ENCODE measurements at regions not wholly inside any gene's neighbourhood (a gene's known extent, or its start where the extent isn't known, plus 50 kb on each side); places are given as distances from the start of the nearest gene placed in this dataset.

- H3K27ac ChIP-seq (ENCODE audit: low read length): no peak overlapping the region
- no TSS peak for BruUV-seq (replicated peaks)
- ATAC-seq: no peak
- no peaks in the 10 kb centered on the region for H3F3A ChIP-seq (ENCODE audit: low read length, unreplicated experiment)
- H3K27me3 ChIP-seq (ENCODE audit: low read length): no peaks in the 10 kb centered on the region
- H3K79me2 ChIP-seq (ENCODE audit: low read length): no peaks in the 10 kb centered on the region
- H3K4me2 ChIP-seq (ENCODE audit: low read length): no peak overlapping the region
- H3K9me3 ChIP-seq (ENCODE audit: low read length): no peaks in the 10 kb centered on the region
- H3K36me3 ChIP-seq (ENCODE audit: low read depth, low read length): no peaks in the 10 kb centered on the region
- no peak overlapping the region for H3K4me3 ChIP-seq (ENCODE audit: low read length)
- intact Hi-C loops (cut with micrococcal nuclease): no loop called here
- TF ChIP-seq EZH2 (IDR thresholded peaks at IDR 0.05; ENCODE audit: low read length, unreplicated experiment): no peak
- TF ChIP-seq CTCF (conservative IDR thresholded peaks at IDR 0.05; ENCODE audit: low read depth, low read length): no peak
- no peak for TF ChIP-seq EZH2phosphoT487 (IDR thresholded peaks at IDR 0.05; ENCODE audit: borderline replicate concordance, low read length)
- ChIA-PET POLR2A (ENCODE audit: unreplicated experiment) (no interaction called here), CTCF (no interaction called here)
- H4K20me1 ChIP-seq (ENCODE audit: low read length): no peaks in the 10 kb centered on the region
- peaks cover 22% of the 10 kb centered on the region for H3K4me1 ChIP-seq (ENCODE audit: insufficient read depth, low read length)
- H3K9ac ChIP-seq (ENCODE audit: low read length): no peak overlapping the region
- H3K9me2 ChIP-seq (replicated peaks; ENCODE audit: low read length): no peaks in the 10 kb centered on the region
- DNase-seq: peak; percentile 10
- no peak overlapping the region for H2AFZ ChIP-seq (ENCODE audit: low read length)
Measured at GRCh38 chr4:123232439-123232838, 164.2 kb upstream of the SPRY1 start.

- ATAC-seq (no peak), DNase-seq (no peak)
- no peaks in the 10 kb centered on the region for H3K36me3 ChIP-seq (ENCODE audit: low read depth, low read length)
- H4K20me1 ChIP-seq (ENCODE audit: low read length): no peaks in the 10 kb centered on the region
- ChIA-PET POLR2A (ENCODE audit: unreplicated experiment) (no interaction called here), CTCF (no interaction called here)
- no peaks in the 10 kb centered on the region for H3K79me2 ChIP-seq (ENCODE audit: low read length)
- H3K27me3 ChIP-seq (ENCODE audit: low read length): no peaks in the 10 kb centered on the region
- no peaks in the 10 kb centered on the region for H3K9me2 ChIP-seq (replicated peaks; ENCODE audit: low read length)
- no peaks in the 10 kb centered on the region for H3K9me3 ChIP-seq (ENCODE audit: low read length)
- no TSS peak for BruUV-seq (replicated peaks)
- intact Hi-C loops (cut with micrococcal nuclease): no loop called here
- no peak overlapping the region for H2AFZ ChIP-seq (ENCODE audit: low read length)
- H3K4me3 ChIP-seq (ENCODE audit: low read length): no peak overlapping the region
- no peaks in the 10 kb centered on the region for H3F3A ChIP-seq (ENCODE audit: low read length, unreplicated experiment)
- H3K27ac ChIP-seq (ENCODE audit: low read length): no peak overlapping the region
- peaks cover 22% of the 10 kb centered on the region for H3K4me1 ChIP-seq (ENCODE audit: insufficient read depth, low read length)
- H3K4me2 ChIP-seq (ENCODE audit: low read length): no peak overlapping the region
- H3K9ac ChIP-seq (ENCODE audit: low read length): no peak overlapping the region
- no peak for TF ChIP-seq EZH2 (IDR thresholded peaks at IDR 0.05; ENCODE audit: low read length, unreplicated experiment)
Measured at GRCh38 chr4:123233136-123233768, 163.3 kb upstream of the SPRY1 start.

GRCh38 chr4:123234955-123235354 is 161.6 kb upstream of the SPRY1 start:
- peaks cover 22% of the 10 kb centered on the region for H3K4me1 ChIP-seq (ENCODE audit: insufficient read depth, low read length)
- ATAC-seq (no peak), DNase-seq (peak; percentile 19)
- H3K4me3 ChIP-seq (ENCODE audit: low read length): no peak overlapping the region
- ChIA-PET POLR2A (ENCODE audit: unreplicated experiment) (no interaction called here), CTCF (no interaction called here)
- H3K9me2 ChIP-seq (replicated peaks; ENCODE audit: low read length): no peaks in the 10 kb centered on the region
- no peaks in the 10 kb centered on the region for H3F3A ChIP-seq (ENCODE audit: low read length, unreplicated experiment)
- no peaks in the 10 kb centered on the region for H3K27me3 ChIP-seq (ENCODE audit: low read length)
- H3K9me3 ChIP-seq (ENCODE audit: low read length): no peaks in the 10 kb centered on the region
- H3K9ac ChIP-seq (ENCODE audit: low read length): no peak overlapping the region
- H3K27ac ChIP-seq (ENCODE audit: low read length): no peak overlapping the region
- intact Hi-C loops (cut with micrococcal nuclease): no loop called here
- H4K20me1 ChIP-seq (ENCODE audit: low read length): no peaks in the 10 kb centered on the region
- no peak overlapping the region for H3K4me2 ChIP-seq (ENCODE audit: low read length)
- BruUV-seq (replicated peaks): no TSS peak
- no peak overlapping the region for H2AFZ ChIP-seq (ENCODE audit: low read length)
- H3K79me2 ChIP-seq (ENCODE audit: low read length): no peaks in the 10 kb centered on the region
- H3K36me3 ChIP-seq (ENCODE audit: low read depth, low read length): no peaks in the 10 kb centered on the region
- no peak for TF ChIP-seq EZH2 (IDR thresholded peaks at IDR 0.05; ENCODE audit: low read length, unreplicated experiment)
- no peak for TF ChIP-seq EZH2phosphoT487 (IDR thresholded peaks at IDR 0.05; ENCODE audit: borderline replicate concordance, low read length)
- no peak for TF ChIP-seq CTCF (conservative IDR thresholded peaks at IDR 0.05; ENCODE audit: low read depth, low read length)
